Keratinocyte (primary cell): ENCODE measurements at regions not wholly inside any gene's neighbourhood (a gene's known extent, or its start where the extent isn't known, plus 50 kb on each side); places are given as distances from the start of the nearest gene placed in this dataset.

ENCODE experiments used
- DNase-seq: peaks from one replicate; pipeline ENCODE4 v3.0.0-alpha.2; 2011; ENCODE audit warnings: low read depth, missing footprints, low spot score
- FAIRE-seq: peaks from 2 replicates; lab custom pipeline; 2011; peaks lifted over from hg19 to GRCh38; lab: Jason Lieb, UNC
- H2AFZ ChIP-seq: 2 replicates; pipeline ENCODE4 v1.6.0; 2012; ENCODE audit warnings: low read length, control low read depth, inconsistent platforms; ENCODE audit not compliant: control insufficient read depth
- H3K27ac ChIP-seq: 2 replicates; pipeline ENCODE4 v1.5.1; 2011; ENCODE audit warnings: low read length; ENCODE audit not compliant: control insufficient read depth, insufficient read depth
- H3K27me3 ChIP-seq: 3 replicates; pipeline ENCODE4 v1.6.0; 2011; ENCODE audit warnings: low read length; ENCODE audit not compliant: control insufficient read depth, insufficient read depth; ENCODE audit errors: extremely low read depth
- H3K36me3 ChIP-seq, 2 experiments: 2 replicates in 1 of 2; 3 replicates in 1 of 2; pipeline ENCODE4 v1.5.1; 2011; ENCODE audit warnings: low read length in 2 of 2, mild to moderate bottlenecking in 1 of 2; ENCODE audit not compliant: control insufficient read depth in 2 of 2, insufficient read depth in 2 of 2; ENCODE audit errors: extremely low read depth in 1 of 2
- H3K4me1 ChIP-seq: 3 replicates; pipeline ENCODE4 v1.5.1; 2011; ENCODE audit warnings: low read length; ENCODE audit not compliant: control insufficient read depth, insufficient read depth; ENCODE audit errors: extremely low read depth
- H3K4me2 ChIP-seq: 3 replicates; pipeline ENCODE4 v1.6.0; 2011; ENCODE audit warnings: low read depth, low read length; ENCODE audit not compliant: control insufficient read depth, insufficient read depth; ENCODE audit errors: extremely low read depth
- H3K4me3 ChIP-seq, 3 experiments: fragments of 200-600 bp in 1 of 3; sonication (generic) in 1 of 3; 2 replicates in 2 of 3; 3 replicates in 1 of 3; pipeline ENCODE4 v1.5.1; 2011 to 2016; ENCODE audit warnings: low read length in 3 of 3, mild to moderate bottlenecking in 3 of 3, control low read depth in 2 of 3, inconsistent platforms in 1 of 3, low read depth in 1 of 3, mixed read lengths in 1 of 3, mixed run types in 1 of 3, moderate library complexity in 1 of 3; ENCODE audit not compliant: control insufficient read depth in 2 of 3, insufficient read depth in 2 of 3; ENCODE audit errors: extremely low read depth in 1 of 3
- H3K79me2 ChIP-seq: 2 replicates; pipeline ENCODE4 v1.6.0; 2012; ENCODE audit warnings: low read length; ENCODE audit not compliant: control insufficient read depth, insufficient read depth
- H3K9ac ChIP-seq: 3 replicates; pipeline ENCODE4 v1.6.0; 2011; ENCODE audit warnings: low read length; ENCODE audit not compliant: control insufficient read depth, insufficient read depth; ENCODE audit errors: extremely low read depth
- H3K9me1 ChIP-seq: 3 replicates; pipeline ENCODE4 v1.6.0; 2011; ENCODE audit warnings: low read length; ENCODE audit not compliant: control insufficient read depth, insufficient read depth; ENCODE audit errors: extremely low read depth
- H3K9me3 ChIP-seq: 2 replicates; pipeline ENCODE4 v1.5.1; 2012; ENCODE audit warnings: low read depth, low read length; ENCODE audit not compliant: control insufficient read depth
- H4K20me1 ChIP-seq: 3 replicates; pipeline ENCODE4 v1.6.0; 2011; ENCODE audit warnings: low read length; ENCODE audit not compliant: control insufficient read depth, insufficient read depth; ENCODE audit errors: extremely low read depth
- EZH2 ChIP-seq: IDR thresholded peaks from one replicate; pipeline ENCODE4 v1.6.1; 2012; ENCODE audit warnings: inconsistent platforms, mild to moderate bottlenecking, low read length, moderate library complexity
- dilution Hi-C: fragments of 300-500 bp; cut with MboI; formaldehyde crosslinking; loops from one replicate; pipeline ENCODE4 v1.7.0; 2020; ENCODE audit warnings: low sequenced_read_pairs; ENCODE audit not compliant: extremely low pct_ligation_motif_present
- TF ChIP-seq, protein P1 (sequence below), 3 experiments: IDR thresholded peaks in 1 of 3; conservative IDR thresholded peaks in 1 of 3; optimal IDR thresholded peaks in 1 of 3; 2 replicates in 2 of 3; 3 replicates in 1 of 3; pipeline versions ENCODE3 to v1.5.1; 2011; ENCODE audit warnings: low read length in 3 of 3, mild to moderate bottlenecking in 3 of 3, moderate library complexity in 2 of 3, control low read depth in 1 of 3, inconsistent platforms in 1 of 3; ENCODE audit not compliant: insufficient read depth in 2 of 3; ENCODE audit errors: extremely low read depth in 1 of 3

GRCh38 chr2:228827056-228827700 lies 443.9 kb downstream of the PID1 start:
- dilution Hi-C loops: no loop called here

DNA sequence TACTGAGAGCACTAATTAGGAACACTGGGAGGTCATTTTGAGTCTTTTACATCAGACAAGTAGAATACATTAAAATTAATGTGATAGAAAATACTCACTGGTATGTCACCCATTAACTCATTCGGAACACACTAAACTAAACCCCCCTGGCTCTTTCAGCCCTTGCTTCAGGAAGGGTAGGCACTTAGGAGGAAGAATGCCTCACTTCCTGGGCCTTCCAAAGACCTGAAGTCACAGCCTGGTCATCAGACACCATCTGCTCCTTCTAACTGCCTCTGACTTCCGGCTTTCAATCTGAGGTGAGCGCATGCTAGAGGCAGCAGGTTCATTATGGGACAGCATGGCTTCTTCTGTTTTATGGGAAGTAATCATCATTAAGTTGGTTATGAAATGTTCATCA lies 451.4 kb downstream of the PID1 start:
- no peak for DNase-seq

More at GRCh38 chr2:228827056-228827700, 443.9 kb downstream of the PID1 start:
- FAIRE-seq (no peak), DNase-seq (no peak)
- H3K79me2 ChIP-seq: no peaks in the 10 kb centered on the region
- no peaks in the 10 kb centered on the region for H3K4me1 ChIP-seq
- TF ChIP-seq, protein P1, sequence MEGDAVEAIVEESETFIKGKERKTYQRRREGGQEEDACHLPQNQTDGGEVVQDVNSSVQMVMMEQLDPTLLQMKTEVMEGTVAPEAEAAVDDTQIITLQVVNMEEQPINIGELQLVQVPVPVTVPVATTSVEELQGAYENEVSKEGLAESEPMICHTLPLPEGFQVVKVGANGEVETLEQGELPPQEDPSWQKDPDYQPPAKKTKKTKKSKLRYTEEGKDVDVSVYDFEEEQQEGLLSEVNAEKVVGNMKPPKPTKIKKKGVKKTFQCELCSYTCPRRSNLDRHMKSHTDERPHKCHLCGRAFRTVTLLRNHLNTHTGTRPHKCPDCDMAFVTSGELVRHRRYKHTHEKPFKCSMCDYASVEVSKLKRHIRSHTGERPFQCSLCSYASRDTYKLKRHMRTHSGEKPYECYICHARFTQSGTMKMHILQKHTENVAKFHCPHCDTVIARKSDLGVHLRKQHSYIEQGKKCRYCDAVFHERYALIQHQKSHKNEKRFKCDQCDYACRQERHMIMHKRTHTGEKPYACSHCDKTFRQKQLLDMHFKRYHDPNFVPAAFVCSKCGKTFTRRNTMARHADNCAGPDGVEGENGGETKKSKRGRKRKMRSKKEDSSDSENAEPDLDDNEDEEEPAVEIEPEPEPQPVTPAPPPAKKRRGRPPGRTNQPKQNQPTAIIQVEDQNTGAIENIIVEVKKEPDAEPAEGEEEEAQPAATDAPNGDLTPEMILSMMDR (optimal IDR thresholded peaks at IDR 0.05 in 1 of 3, IDR thresholded peaks at IDR 0.05 in 1 of 3, conservative IDR thresholded peaks at IDR 0.05 in 1 of 3; ENCODE audit: extremely low read depth in 1 of 3, insufficient read depth in 2 of 3, low read length in 3 of 3): no peak
- no peak for TF ChIP-seq EZH2
- no peaks in the 10 kb centered on the region for H3K9me1 ChIP-seq
- no peak overlapping the region for H3K9ac ChIP-seq
- H3K27ac ChIP-seq: no peak overlapping the region
- H3K4me3 ChIP-seq: no peak overlapping the region
- no peak overlapping the region for H2AFZ ChIP-seq
- H3K9me3 ChIP-seq: no peaks in the 10 kb centered on the region
- H3K36me3 ChIP-seq: no peaks in the 10 kb centered on the region
- no peaks in the 10 kb centered on the region for H3K27me3 ChIP-seq
- no peak overlapping the region for H3K4me2 ChIP-seq
- no peaks in the 10 kb centered on the region for H4K20me1 ChIP-seq

More for the DNA sequence above, 451.4 kb downstream of the PID1 start:
- Histone ChIP-seq H4K20me1 (no peaks in the 10 kb centered on the region), H3K4me3 (no peak overlapping the region), H3K79me2 (no peaks in the 10 kb centered on the region), H3K27ac (no peak overlapping the region), H3K9me3 (peaks cover 2% of the 10 kb centered on the region), H3K9ac (no peak overlapping the region), H3K27me3 (no peaks in the 10 kb centered on the region), H3K36me3 (no peaks in the 10 kb centered on the region), H3K4me2 (no peak overlapping the region), H2AFZ (no peak overlapping the region), H3K4me1 (peaks cover 7% of the 10 kb centered on the region), H3K9me1 (no peaks in the 10 kb centered on the region)
- dilution Hi-C loops: no loop called here
- no peak for FAIRE-seq
- TF ChIP-seq, protein P1 (optimal IDR thresholded peaks at IDR 0.05 in 1 of 3, IDR thresholded peaks at IDR 0.05 in 1 of 3, conservative IDR thresholded peaks at IDR 0.05 in 1 of 3; ENCODE audit: extremely low read depth in 1 of 3, insufficient read depth in 2 of 3, low read length in 3 of 3): no peak
- no peak for TF ChIP-seq EZH2
